GM12864 (cell line): ENCODE measurements at regions not wholly inside any gene's neighbourhood (a gene's known extent, or its start where the extent isn't known, plus 50 kb on each side); places are given as distances from the start of the nearest gene placed in this dataset.

ENCODE experiments used
- DNase-seq: peaks from one replicate; pipeline ENCODE4 v3.0.0-alpha.2; 2011; ENCODE audit warnings: low read depth
- H3K4me3 ChIP-seq: 2 replicates; pipeline ENCODE4 v1.5.1; 2011; ENCODE audit warnings: mild to moderate bottlenecking, low read depth, low read length, control low read depth
- TF ChIP-seq, protein P1 (sequence below): IDR thresholded peaks from 2 replicates; pipeline ENCODE4 v1.5.1; 2011; ENCODE audit warnings: low read depth, mild to moderate bottlenecking, moderate library complexity, low read length, control low read depth, inconsistent platforms; ENCODE audit errors: missing control alignments

DNA sequence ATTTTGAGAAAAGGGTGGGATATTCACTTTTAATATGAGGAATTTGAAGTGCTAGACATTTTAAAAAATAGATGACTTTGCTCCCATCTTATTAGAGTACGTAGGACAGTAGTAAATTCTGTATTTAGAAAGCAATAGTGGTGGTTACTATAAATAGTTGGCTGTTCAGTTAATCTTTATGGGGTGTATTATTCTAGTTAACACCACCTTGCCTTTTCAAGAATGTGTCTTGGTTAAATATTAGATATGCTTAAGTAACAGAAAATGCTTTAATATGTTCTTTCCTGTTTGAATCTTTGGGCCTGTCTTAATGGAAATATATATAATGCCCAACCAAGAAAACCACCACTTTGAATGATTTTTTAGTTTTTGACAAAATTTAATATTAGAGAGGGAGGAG lies 608.7 kb upstream of the FAM174A start:
- no peak overlapping the region for H3K4me3 ChIP-seq
- DNase-seq: no peak
- TF ChIP-seq, protein P1, sequence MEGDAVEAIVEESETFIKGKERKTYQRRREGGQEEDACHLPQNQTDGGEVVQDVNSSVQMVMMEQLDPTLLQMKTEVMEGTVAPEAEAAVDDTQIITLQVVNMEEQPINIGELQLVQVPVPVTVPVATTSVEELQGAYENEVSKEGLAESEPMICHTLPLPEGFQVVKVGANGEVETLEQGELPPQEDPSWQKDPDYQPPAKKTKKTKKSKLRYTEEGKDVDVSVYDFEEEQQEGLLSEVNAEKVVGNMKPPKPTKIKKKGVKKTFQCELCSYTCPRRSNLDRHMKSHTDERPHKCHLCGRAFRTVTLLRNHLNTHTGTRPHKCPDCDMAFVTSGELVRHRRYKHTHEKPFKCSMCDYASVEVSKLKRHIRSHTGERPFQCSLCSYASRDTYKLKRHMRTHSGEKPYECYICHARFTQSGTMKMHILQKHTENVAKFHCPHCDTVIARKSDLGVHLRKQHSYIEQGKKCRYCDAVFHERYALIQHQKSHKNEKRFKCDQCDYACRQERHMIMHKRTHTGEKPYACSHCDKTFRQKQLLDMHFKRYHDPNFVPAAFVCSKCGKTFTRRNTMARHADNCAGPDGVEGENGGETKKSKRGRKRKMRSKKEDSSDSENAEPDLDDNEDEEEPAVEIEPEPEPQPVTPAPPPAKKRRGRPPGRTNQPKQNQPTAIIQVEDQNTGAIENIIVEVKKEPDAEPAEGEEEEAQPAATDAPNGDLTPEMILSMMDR: no peak

DNA sequence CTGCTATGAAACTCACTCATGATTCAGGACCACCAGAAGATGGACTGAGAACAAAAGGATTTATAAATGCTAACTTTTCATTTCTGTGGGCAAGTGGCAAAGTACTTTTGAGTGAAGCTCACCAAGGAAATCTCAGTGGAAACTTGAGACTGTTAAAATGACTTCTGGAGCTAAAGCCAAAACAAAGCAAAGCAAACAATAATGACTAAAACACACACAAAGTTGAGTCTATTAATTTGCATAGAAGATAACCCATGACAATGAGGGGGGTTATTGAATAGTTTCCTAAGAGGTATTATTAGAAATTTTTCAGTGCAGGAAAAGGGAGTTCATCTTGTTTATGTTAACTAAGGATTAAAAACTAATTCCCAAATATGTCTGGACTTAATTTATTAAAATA lies 612.8 kb upstream of the FAM174A start:
- no peak for DNase-seq
- TF ChIP-seq, protein P1: no peak
- H3K4me3 ChIP-seq: no peak overlapping the region

DNA sequence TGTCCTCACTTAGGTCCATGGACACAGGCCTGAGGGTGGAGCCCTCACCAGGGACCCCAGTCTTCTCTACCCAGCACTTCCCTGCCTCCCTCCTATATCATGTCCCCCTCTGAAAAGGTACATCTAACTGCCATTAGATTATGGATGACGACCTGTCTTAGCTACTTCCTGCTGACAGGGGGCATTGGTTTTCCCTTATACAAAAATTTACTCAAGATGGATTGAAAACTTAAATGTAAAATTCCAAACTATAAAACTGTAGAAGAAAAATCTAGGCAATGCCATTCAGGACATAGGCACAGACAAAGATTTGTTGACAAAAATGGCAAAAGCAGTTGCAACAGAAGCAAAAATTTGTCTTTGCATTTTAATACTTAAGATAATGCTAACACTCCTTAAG lies 623.2 kb upstream of the FAM174A start:
- no peak for DNase-seq
- no peak overlapping the region for H3K4me3 ChIP-seq
- TF ChIP-seq, protein P1: no peak

DNA sequence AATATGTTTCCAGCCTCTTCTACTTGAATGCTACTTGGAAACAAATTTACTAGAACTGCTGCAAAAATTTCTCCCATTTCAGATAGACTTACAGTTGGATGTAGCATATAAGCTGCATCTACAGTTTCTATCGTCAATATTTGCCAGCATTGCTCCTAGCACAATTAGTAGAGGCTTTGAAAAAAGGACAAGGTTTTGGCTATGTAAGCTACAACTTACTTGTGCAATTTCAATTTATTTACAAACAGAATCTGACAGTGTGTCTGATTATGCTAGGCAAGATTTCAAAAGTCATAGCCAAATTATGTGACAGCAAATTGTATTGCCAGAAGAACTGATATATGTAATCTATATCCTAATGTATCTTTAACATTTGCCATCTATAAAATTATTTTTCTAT lies 628.4 kb upstream of the FAM174A start:
- H3K4me3 ChIP-seq: no peak overlapping the region
- TF ChIP-seq, protein P1: no peak
- DNase-seq: no peak

DNA sequence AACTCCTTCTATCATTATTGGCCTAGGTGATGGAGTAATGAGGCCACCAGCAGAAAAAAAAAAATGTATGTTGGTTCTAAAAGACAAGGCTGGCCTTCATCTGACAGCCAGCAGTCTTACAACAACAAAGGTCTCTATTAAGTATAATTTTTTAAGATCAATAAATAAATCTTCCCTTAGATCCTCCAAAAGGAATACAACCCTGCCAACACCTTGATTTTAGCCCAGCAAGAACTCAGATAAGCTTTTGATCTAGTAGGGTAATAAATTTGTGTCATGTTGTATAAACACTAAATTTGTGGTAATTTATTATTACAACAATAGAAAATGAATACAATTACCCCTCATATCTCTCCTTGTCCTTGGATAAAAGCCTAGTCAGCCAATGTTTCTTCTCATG lies 633.2 kb upstream of the FAM174A start:
- no peak overlapping the region for H3K4me3 ChIP-seq
- TF ChIP-seq, protein P1: no peak
- DNase-seq: no peak

DNA sequence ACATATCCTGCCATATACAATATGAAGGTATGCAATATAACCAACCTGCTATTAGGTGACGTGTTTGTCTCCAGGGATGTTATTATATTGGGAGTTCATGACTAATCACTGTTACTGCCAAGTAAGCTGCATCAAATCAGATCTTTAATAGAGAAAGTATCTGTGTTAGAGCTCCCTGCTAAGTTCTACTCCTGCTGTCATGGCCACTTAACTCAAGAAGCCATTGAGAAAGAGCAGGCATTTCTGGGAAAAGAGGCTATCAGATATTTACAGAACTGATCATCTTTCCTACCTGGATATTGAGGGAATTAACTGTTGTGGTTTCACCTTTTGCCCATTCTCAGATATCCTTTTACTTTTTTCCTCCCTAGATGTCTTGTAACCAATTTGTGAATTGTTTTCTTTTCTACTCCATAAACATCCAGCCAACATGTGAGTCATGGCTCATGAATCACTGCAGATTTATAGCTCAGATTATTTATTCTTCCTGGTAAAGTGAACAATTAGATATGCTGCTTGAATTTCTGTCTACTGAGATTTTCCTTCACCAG lies 634.8 kb upstream of the FAM174A start:
- H3K4me3 ChIP-seq: no peak overlapping the region
- no peak for DNase-seq
- TF ChIP-seq, protein P1: no peak

DNA sequence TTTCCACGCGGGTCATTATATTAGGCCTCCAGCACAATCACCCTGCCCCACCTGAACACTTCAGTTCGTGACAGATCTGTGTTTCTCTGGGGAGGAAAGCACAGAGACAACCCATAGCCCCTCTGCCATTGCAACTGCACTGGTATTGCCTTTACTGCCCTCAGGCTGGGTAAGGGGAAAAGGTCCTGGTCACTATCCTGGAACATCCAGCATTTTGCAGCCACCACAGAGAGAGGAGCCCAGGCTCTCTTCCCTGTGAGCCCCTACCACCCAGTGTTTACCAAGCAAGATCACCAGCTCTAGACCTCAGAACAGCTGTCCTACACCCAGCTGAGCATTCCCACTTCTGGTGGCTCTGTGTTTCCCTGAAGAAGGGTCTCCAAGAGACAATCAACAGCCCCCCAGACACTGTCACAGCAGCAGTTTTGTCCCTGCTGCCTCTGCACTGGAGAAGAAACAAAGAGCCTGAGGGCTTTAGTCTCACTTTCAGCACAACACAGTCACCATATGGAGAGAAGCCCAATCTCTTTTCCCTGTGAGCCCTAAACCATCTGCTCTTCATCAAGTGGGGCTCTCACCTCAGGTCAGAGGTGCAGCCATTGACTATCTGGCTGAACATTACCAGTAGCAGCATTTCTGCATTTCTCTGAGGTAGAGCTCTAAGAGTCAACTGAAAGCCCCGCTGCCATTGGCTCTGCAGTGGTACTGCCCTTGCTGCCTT lies 655.2 kb upstream of the FAM174A start:
- TF ChIP-seq, protein P1: no peak
- no peak for DNase-seq
- no peak overlapping the region for H3K4me3 ChIP-seq
